ENCODE measurements at regions not wholly inside any gene's neighbourhood (a gene's known extent, or its start where the extent isn't known, plus 50 kb on each side); places are given as distances from the start of the nearest gene placed in this dataset.

GRCh38 chr3:70833239-70833960 lies 521.0 kb upstream of the MDFIC2 start:
- Histone ChIP-seq H3K4me1 (replicated peaks in 1 of 2; ENCODE audit: control insufficient read depth in 2 of 2, insufficient read depth in 2 of 2, low read length in 2 of 2) (no peaks in the 10 kb centered on the region), H3K9ac (ENCODE audit: insufficient read depth in 1 of 2, low read depth in 2 of 2, low read length in 2 of 2) (no peak overlapping the region), H3K4me3 (no peak overlapping the region), H3K79me2 (ENCODE audit: control insufficient read depth, insufficient read depth, low read length) (no peaks in the 10 kb centered on the region), H4K20me1 (replicated peaks; ENCODE audit: control insufficient read depth, insufficient read depth, low read length) (no peaks in the 10 kb centered on the region), H3K9me3 (replicated peaks; ENCODE audit: control insufficient read depth, insufficient read depth, low read depth, low read length) (no peaks in the 10 kb centered on the region), H3K36me3 (ENCODE audit: control insufficient read depth, insufficient read depth, low read length) (no peaks in the 10 kb centered on the region), H2AFZ (ENCODE audit: low read depth, low read length) (no peak overlapping the region), H3K27me3 (ENCODE audit: control insufficient read depth in 2 of 2, insufficient read depth in 2 of 2, low read length in 2 of 2) (no peaks in the 10 kb centered on the region; a peak in 1 of 5 replicates), H3K27ac (ENCODE audit: extremely low read depth, low read depth, low read length) (no peak overlapping the region), H3K4me2 (ENCODE audit: insufficient read depth, low read length) (no peak overlapping the region), H3K9me1 (ENCODE audit: control insufficient read depth, insufficient read depth, low read length) (no peaks in the 10 kb centered on the region)
- no TSS peak for BruUV-seq (replicated peaks)
- POLR2A ChIA-PET: no interaction called here
- FAIRE-seq: no peak
- intact Hi-C loops (cut with micrococcal nuclease) (no loop called here), in situ Hi-C loops (cut with MboI) (no loop called here)
- TF ChIP-seq ZNF583 (CRISPR knock-in tag; IDR thresholded peaks at IDR 0.05): no peak
- TF ChIP-seq PCBP2 (IDR thresholded peaks at IDR 0.05; ENCODE audit: low read depth, low read length, poor library complexity, severe bottlenecking): no peak
- no peak for TF ChIP-seq ZBTB49 (CRISPR knock-in tag; IDR thresholded peaks at IDR 0.05; ENCODE audit: borderline replicate concordance)
- TF ChIP-seq TAF1 (IDR thresholded peaks at IDR 0.05; ENCODE audit: control insufficient read depth, extremely low read depth, insufficient read depth, low read length, severe bottlenecking): no peak
- no peak for TF ChIP-seq RERE (CRISPR knock-in tag; IDR thresholded peaks at IDR 0.05; ENCODE audit: borderline replicate concordance)
- TF ChIP-seq CHD2 (IDR thresholded peaks at IDR 0.05; ENCODE audit: low read depth, low read length): no peak
- TF ChIP-seq DDX20 (tag; IDR thresholded peaks at IDR 0.05; ENCODE audit: low read depth): no peak
- TF ChIP-seq ZNF316 (IDR thresholded peaks at IDR 0.05): no peak
- no peak for TF ChIP-seq MBD2 (IDR thresholded peaks at IDR 0.05; ENCODE audit: borderline replicate concordance, low read depth)
- no peak for TF ChIP-seq TAF15 (IDR thresholded peaks at IDR 0.05; ENCODE audit: low read depth, low read length)
- no peak for TF ChIP-seq RFX5 (IDR thresholded peaks at IDR 0.05; ENCODE audit: low read depth, low read length)
- no peak for TF ChIP-seq CXXC5 (CRISPR knock-in tag; IDR thresholded peaks at IDR 0.05)
- no peak for TF ChIP-seq ZNF143 (CRISPR knock-in tag; IDR thresholded peaks at IDR 0.05)
- TF ChIP-seq OTX1 (CRISPR knock-in tag; IDR thresholded peaks at IDR 0.05): no peak
- TF ChIP-seq SIN3B (IDR thresholded peaks at IDR 0.05; ENCODE audit: low read depth): no peak
- CTCF ChIA-PET (ENCODE audit: low intra/inter-chr PET ratio): no interaction called here
- 1% methylated on average over 7 of the region's 7 CpGs for WGBS (ENCODE audit: insufficient coverage, low coverage, missing lambda C conversion rate)
- no peak for DNase-seq (ENCODE audit: extremely low read depth in 1 of 4, low spot score in 3 of 4)
- no peak for ATAC-seq
